GM12878 (cell line): ENCODE measurements at regions not wholly inside any gene's neighbourhood (a gene's known extent, or its start where the extent isn't known, plus 50 kb on each side); places are given as distances from the start of the nearest gene placed in this dataset.

Experiments used
- ASH2L ChIP-seq: fragments of 300-600, 200-600 bp; sonication (generic); IDR thresholded peaks from 2 replicates; pipeline ENCODE4 v1.6.1; 2017; ENCODE audit warnings: low read depth, mild to moderate bottlenecking, borderline replicate concordance
- CBFB ChIP-seq: IDR thresholded peaks from 2 replicates; pipeline ENCODE4 v1.6.1; 2016; ENCODE audit warnings: antibody characterized with exemption, low read depth
- CHD2 ChIP-seq: IDR thresholded peaks from 2 replicates; pipeline ENCODE4 v1.6.1; 2011; ENCODE audit warnings: low read depth, low read length, improper control_type of control experiment, borderline replicate concordance
- CREM ChIP-seq: IDR thresholded peaks from 2 replicates; pipeline ENCODE4 v1.6.1; 2014; ENCODE audit warnings: antibody characterized with exemption, low read depth
- MTA3 ChIP-seq: IDR thresholded peaks from 2 replicates; pipeline ENCODE4 v1.6.1; 2012; ENCODE audit warnings: low read length, inconsistent platforms, borderline replicate concordance
- PML ChIP-seq: IDR thresholded peaks from 2 replicates; pipeline ENCODE4 v1.6.1; 2012; ENCODE audit warnings: low read length, inconsistent platforms
- STAT3 ChIP-seq: IDR thresholded peaks from 2 replicates; pipeline ENCODE4 v1.6.1; 2011; ENCODE audit warnings: low read depth, low read length, improper control_type of control experiment
- TF ChIP-seq, protein P1 (sequence below): IDR thresholded peaks from 2 replicates; pipeline ENCODE4 v1.6.1; 2012; ENCODE audit warnings: improper control_type of control experiment, low read depth, low read length; ENCODE audit not compliant: insufficient replicate concordance
- TF ChIP-seq, protein P2 (sequence below): IDR thresholded peaks from 2 replicates; pipeline ENCODE4 v1.6.1; 2011; ENCODE audit warnings: borderline replicate concordance, low read depth, mild to moderate bottlenecking, moderate library complexity, low read length; ENCODE audit not compliant: insufficient read depth, poor library complexity, severe bottlenecking

DNA sequence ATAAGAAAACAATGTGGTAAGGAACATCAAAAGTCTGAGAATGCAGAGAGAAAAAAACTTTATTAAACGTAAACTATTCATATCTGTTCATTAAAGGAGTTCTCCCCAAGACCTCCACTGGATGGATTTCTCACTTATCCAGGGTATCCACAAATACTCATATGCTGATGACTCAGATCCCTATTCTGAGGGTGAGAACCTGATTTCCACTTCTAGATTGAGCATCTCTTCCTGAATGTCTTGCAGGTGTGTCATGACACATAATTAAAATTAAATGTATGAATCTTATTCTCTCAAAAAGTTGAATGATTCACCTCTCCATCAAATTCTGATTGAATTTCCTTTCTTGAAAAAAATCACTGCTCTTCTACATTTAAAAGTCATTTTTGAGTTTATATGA lies 199.9 kb downstream of the MFSD1 start (continued):
- TF ChIP-seq, protein P1, sequence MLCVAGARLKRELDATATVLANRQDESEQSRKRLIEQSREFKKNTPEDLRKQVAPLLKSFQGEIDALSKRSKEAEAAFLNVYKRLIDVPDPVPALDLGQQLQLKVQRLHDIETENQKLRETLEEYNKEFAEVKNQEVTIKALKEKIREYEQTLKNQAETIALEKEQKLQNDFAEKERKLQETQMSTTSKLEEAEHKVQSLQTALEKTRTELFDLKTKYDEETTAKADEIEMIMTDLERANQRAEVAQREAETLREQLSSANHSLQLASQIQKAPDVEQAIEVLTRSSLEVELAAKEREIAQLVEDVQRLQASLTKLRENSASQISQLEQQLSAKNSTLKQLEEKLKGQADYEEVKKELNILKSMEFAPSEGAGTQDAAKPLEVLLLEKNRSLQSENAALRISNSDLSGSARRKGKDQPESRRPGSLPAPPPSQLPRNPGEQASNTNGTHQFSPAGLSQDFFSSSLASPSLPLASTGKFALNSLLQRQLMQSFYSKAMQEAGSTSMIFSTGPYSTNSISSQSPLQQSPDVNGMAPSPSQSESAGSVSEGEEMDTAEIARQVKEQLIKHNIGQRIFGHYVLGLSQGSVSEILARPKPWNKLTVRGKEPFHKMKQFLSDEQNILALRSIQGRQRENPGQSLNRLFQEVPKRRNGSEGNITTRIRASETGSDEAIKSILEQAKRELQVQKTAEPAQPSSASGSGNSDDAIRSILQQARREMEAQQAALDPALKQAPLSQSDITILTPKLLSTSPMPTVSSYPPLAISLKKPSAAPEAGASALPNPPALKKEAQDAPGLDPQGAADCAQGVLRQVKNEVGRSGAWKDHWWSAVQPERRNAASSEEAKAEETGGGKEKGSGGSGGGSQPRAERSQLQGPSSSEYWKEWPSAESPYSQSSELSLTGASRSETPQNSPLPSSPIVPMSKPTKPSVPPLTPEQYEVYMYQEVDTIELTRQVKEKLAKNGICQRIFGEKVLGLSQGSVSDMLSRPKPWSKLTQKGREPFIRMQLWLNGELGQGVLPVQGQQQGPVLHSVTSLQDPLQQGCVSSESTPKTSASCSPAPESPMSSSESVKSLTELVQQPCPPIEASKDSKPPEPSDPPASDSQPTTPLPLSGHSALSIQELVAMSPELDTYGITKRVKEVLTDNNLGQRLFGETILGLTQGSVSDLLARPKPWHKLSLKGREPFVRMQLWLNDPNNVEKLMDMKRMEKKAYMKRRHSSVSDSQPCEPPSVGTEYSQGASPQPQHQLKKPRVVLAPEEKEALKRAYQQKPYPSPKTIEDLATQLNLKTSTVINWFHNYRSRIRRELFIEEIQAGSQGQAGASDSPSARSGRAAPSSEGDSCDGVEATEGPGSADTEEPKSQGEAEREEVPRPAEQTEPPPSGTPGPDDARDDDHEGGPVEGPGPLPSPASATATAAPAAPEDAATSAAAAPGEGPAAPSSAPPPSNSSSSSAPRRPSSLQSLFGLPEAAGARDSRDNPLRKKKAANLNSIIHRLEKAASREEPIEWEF = no peak
- TF ChIP-seq CREM = no peak
- TF ChIP-seq ASH2L = no peak
- TF ChIP-seq STAT3 = no peak
- TF ChIP-seq MTA3 = no peak
- TF ChIP-seq, protein P2, sequence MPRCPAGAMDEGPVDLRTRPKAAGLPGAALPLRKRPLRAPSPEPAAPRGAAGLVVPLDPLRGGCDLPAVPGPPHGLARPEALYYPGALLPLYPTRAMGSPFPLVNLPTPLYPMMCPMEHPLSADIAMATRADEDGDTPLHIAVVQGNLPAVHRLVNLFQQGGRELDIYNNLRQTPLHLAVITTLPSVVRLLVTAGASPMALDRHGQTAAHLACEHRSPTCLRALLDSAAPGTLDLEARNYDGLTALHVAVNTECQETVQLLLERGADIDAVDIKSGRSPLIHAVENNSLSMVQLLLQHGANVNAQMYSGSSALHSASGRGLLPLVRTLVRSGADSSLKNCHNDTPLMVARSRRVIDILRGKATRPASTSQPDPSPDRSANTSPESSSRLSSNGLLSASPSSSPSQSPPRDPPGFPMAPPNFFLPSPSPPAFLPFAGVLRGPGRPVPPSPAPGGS = no peak
- TF ChIP-seq CHD2 = no peak
- TF ChIP-seq PML = no peak
- no peak for TF ChIP-seq CBFB
